ENCODE measurements at regions not wholly inside any gene's neighbourhood (a gene's known extent, or its start where the extent isn't known, plus 50 kb on each side); places are given as distances from the start of the nearest gene placed in this dataset.

DNA sequence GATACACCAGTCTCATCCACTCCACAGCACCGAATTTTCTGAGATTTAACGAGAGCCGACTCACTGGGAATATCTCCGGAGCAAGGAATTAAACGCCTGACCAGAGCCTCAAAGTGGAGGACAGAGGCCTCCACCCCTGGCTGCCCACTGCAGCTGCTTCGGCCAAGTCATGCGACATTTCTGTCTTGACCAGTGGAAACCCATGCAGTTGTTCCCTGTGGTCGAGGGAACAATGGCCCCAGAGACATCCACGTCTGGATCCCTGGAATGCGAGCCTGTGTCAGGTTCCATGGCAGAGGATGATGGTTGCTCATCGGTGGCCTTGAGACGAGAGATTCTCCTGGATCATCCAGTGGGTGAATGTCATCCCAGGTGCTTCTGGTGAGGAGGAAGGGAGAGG, 65.7 kb upstream of the INSIG1 start:
- Histone ChIP-seq H3K9me3 (no peaks in the 10 kb centered on the region), H3K27me3 (no peaks in the 10 kb centered on the region), H3K36me3 (no peaks in the 10 kb centered on the region), H3K4me1 (no peaks in the 10 kb centered on the region), H3K4me3 (no peak overlapping the region), H3K27ac (no peak overlapping the region)
- DNase-seq, result no peak
- TF ChIP-seq EP300 (IDR thresholded peaks at IDR 0.05), result no peak
- no peak for TF ChIP-seq POLR2A (IDR thresholded peaks at IDR 0.05)
- TF ChIP-seq, protein P1, sequence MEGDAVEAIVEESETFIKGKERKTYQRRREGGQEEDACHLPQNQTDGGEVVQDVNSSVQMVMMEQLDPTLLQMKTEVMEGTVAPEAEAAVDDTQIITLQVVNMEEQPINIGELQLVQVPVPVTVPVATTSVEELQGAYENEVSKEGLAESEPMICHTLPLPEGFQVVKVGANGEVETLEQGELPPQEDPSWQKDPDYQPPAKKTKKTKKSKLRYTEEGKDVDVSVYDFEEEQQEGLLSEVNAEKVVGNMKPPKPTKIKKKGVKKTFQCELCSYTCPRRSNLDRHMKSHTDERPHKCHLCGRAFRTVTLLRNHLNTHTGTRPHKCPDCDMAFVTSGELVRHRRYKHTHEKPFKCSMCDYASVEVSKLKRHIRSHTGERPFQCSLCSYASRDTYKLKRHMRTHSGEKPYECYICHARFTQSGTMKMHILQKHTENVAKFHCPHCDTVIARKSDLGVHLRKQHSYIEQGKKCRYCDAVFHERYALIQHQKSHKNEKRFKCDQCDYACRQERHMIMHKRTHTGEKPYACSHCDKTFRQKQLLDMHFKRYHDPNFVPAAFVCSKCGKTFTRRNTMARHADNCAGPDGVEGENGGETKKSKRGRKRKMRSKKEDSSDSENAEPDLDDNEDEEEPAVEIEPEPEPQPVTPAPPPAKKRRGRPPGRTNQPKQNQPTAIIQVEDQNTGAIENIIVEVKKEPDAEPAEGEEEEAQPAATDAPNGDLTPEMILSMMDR (IDR thresholded peaks at IDR 0.05), result no peak
- WGBS, 2 donors, result 96% methylated on average over 12 of the region's 12 CpGs
- intact Hi-C loops (cut with DNase I), result no loop called here

GRCh38 chr7:155232911-155233310, 64.8 kb upstream of the INSIG1 start:
- intact Hi-C loops (cut with DNase I), result no loop called here
- WGBS, 2 donors, result 83 to 92% methylated on average over 12 of the region's 12 CpGs
- Histone ChIP-seq H3K27ac (peak overlapping the region in 1 of 4 donors; percentile 27), H3K9me3 (no peaks in the 10 kb centered on the region), H3K4me3 (no peak overlapping the region), H3K4me1 (no peaks in the 10 kb centered on the region), H3K36me3 (no peaks in the 10 kb centered on the region), H3K27me3 (no peaks in the 10 kb centered on the region)
- no peak for DNase-seq
- TF ChIP-seq, protein P1 (IDR thresholded peaks at IDR 0.05), result no peak
- TF ChIP-seq POLR2A (IDR thresholded peaks at IDR 0.05) (no peak), EP300 (IDR thresholded peaks at IDR 0.05) (no peak), POLR2AphosphoS5 (IDR thresholded peaks at IDR 0.05) (no peak)

DNA sequence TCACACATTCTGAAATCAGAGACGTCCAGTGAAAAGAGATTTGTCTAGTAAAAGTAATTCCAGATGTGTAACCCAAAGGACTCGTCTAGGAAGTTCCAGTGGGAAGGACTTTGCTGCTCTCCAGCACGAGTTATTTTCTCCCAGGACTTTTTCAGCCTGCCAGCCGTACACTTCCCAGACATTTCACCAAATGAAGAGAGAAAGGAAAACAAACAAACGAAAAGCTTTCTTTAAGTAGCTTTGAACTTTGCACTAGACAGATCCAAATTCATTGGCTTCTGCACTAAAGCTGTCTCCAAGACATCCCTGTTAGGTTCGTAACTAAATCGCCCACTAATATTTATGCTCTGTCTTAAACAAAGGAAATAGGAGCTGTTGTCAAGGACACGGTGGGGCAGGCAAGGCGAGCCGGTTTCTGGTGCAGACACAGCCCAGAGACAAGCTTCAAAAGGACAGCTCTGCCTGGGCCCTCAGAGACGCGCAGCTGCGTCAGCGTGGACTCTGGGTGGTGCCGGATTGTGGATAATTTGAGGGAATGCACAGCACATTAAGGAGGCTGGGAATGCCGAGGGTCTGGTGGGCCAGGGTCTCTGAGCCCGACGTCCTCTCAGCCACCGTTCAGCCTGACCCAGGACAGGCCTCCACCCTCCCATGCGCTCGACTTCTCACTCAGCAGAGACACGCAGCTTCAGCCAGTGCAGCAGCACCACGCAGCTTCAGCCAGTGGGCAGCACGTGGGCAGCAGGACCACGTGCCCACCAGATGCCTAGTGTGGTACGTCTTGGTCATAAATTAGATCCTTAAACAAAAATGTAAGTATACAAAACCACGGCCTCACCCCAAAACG, 64.1 kb upstream of the INSIG1 start:
- 68 to 73% methylated on average over 28 of the region's 28 CpGs for WGBS, 2 donors
- DNase-seq, result no peak
- Histone ChIP-seq H3K27me3 (no peaks in the 10 kb centered on the region), H3K4me1 (no peaks in the 10 kb centered on the region), H3K4me3 (no peak overlapping the region), H3K27ac (peak overlapping the region in 1 of 4 donors; percentile 27), H3K9me3 (no peaks in the 10 kb centered on the region), H3K36me3 (no peaks in the 10 kb centered on the region)
- intact Hi-C loops (cut with DNase I), result no loop called here
- TF ChIP-seq POLR2A (IDR thresholded peaks at IDR 0.05), result no peak
- TF ChIP-seq EP300 (IDR thresholded peaks at IDR 0.05), result no peak
- TF ChIP-seq, protein P1 (IDR thresholded peaks at IDR 0.05), result no peak
- no peak for TF ChIP-seq POLR2AphosphoS5 (IDR thresholded peaks at IDR 0.05)

DNA sequence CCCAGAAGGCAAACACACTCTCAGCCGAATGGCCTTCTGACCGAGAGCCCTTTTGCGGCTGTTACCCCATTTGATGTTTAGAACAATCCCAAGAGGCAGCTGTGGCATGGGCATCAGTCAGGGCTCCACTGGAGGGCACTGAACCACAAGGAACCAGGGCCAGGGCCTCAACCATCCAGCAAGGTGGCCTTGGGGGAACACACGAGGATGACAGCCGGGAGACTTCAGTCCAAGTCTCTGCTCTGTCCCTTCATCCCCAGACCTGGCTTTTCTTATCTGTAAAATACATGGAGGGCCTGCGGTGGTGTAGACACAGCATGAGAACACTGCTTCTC, 63.6 kb upstream of the INSIG1 start:
- intact Hi-C loops (cut with DNase I), result no loop called here
- Histone ChIP-seq H3K4me1 (no peaks in the 10 kb centered on the region), H3K27me3 (no peaks in the 10 kb centered on the region), H3K27ac (no peak overlapping the region), H3K4me3 (no peak overlapping the region), H3K9me3 (no peaks in the 10 kb centered on the region), H3K36me3 (no peaks in the 10 kb centered on the region)
- TF ChIP-seq POLR2A (IDR thresholded peaks at IDR 0.05) (no peak), EP300 (IDR thresholded peaks at IDR 0.05) (no peak), POLR2AphosphoS5 (IDR thresholded peaks at IDR 0.05) (no peak)
- DNase-seq, result no peak
- WGBS, 2 donors, result 82 to 88% methylated on average over 6 of the region's 6 CpGs

- Histone ChIP-seq H3K36me3 (no peaks in the 10 kb centered on the region), H3K9me3 (no peaks in the 10 kb centered on the region), H3K27ac (no peak overlapping the region), H3K4me1 (no peaks in the 10 kb centered on the region), H3K27me3 (no peaks in the 10 kb centered on the region), H3K4me3 (no peak overlapping the region)
- TF ChIP-seq, protein P1 (IDR thresholded peaks at IDR 0.05), result no peak
- TF ChIP-seq POLR2AphosphoS5 (IDR thresholded peaks at IDR 0.05) (no peak), POLR2A (IDR thresholded peaks at IDR 0.05) (no peak), EP300 (IDR thresholded peaks at IDR 0.05) (no peak)
- intact Hi-C loops (cut with DNase I), result no loop called here
- DNase-seq, result no peak
- WGBS, 2 donors, result 23 to 73% methylated on average over 14 of the region's 14 CpGs
Observed at GRCh38 chr7:155234950-155235789, 62.5 kb upstream of the INSIG1 start.

Data from sigmoid colon (tissue), 6 donors.